T-cell (primary cell): ENCODE measurements at regions not wholly inside any gene's neighbourhood (a gene's known extent, or its start where the extent isn't known, plus 50 kb on each side); places are given as distances from the start of the nearest gene placed in this dataset.

Experiments used
- ATAC-seq, 4 experiments: fragments of 200-7000 bp in 3 of 4; fragments of 150-1000 bp in 1 of 4; cut with Tn5 transposase; replicated peaks in 1 of 4; 1 replicate in 3 of 4; 2 replicates in 1 of 4; pipeline ENCODE4 v1.10.0; 2021; ENCODE audit warnings: moderate library complexity in 3 of 4, mild to moderate bottlenecking in 2 of 4, moderate number of reproducible peaks in 1 of 4
- CTCF ChIA-PET, 2 donors: fragments of 300-600 bp; sonication (Branson Sonifier 250); formaldehyde crosslinking; loops; one replicate each; lab custom pipeline; 2022; ENCODE audit warnings: antibody characterized with exemption in 2 of 2; lab: Charles Lee
- POLR2A ChIA-PET, 2 donors: fragments of 300-600 bp; sonication (Branson Sonifier 250); formaldehyde crosslinking; loops; one replicate each; lab custom pipeline; 2022; ENCODE audit warnings: antibody characterized with exemption in 2 of 2; lab: Charles Lee
- DNase-seq, 35 experiments: peaks; one replicate each; pipeline versions ENCODE4 v3.0.0 to v3.0.0-alpha.2; 2013 to 2023
- H3K27ac ChIP-seq: one replicate; pipeline ENCODE4 v1.5.1; 2013; ENCODE audit warnings: low read length
- H3K27me3 ChIP-seq, 2 experiments: replicated peaks in 1 of 2; 1 replicate in 1 of 2; 2 replicates in 1 of 2; pipeline versions ENCODE4 v1.6.1 to v1.7.0; 2013; ENCODE audit warnings: low read length in 1 of 2, mixed read lengths in 1 of 2; ENCODE audit not compliant: control insufficient read depth in 2 of 2, insufficient read depth in 2 of 2; ENCODE audit errors: extremely low read depth in 1 of 2
- H3K36me3 ChIP-seq, 2 donors: 1 replicate in 1 of 2; 2 replicates in 1 of 2; pipeline versions ENCODE4 v1.6.1 to v1.7.0; 2013; ENCODE audit warnings: low read length in 1 of 2; ENCODE audit not compliant: control insufficient read depth in 2 of 2, insufficient read depth in 1 of 2; ENCODE audit errors: extremely low read depth in 1 of 2
- H3K4me1 ChIP-seq, 2 experiments: 1 replicate in 1 of 2; 2 replicates in 1 of 2; pipeline versions ENCODE4 v1.6.1 to v1.7.0; 2013; ENCODE audit warnings: low read length in 2 of 2, mixed read lengths in 1 of 2; ENCODE audit not compliant: insufficient read depth in 2 of 2, control insufficient read depth in 1 of 2; ENCODE audit errors: extremely low read depth in 1 of 2
- H3K4me3 ChIP-seq, 2 donors: 1 replicate in 1 of 2; 2 replicates in 1 of 2; pipeline versions ENCODE4 v1.5.1 to v1.7.0; 2013; ENCODE audit warnings: mild to moderate bottlenecking in 2 of 2, low read length in 1 of 2, moderate library complexity in 1 of 2; ENCODE audit not compliant: control insufficient read depth in 1 of 2; ENCODE audit errors: extremely low read depth in 1 of 2
- H3K9me3 ChIP-seq: 2 replicates; pipeline ENCODE4 v1.7.0; 2013
- H3K27ac Mint-ChIP-seq, 2 donors: one replicate each; pipeline ENCODE4 v1.8.0; 2020 to 2021; ENCODE audit warnings: mild to moderate bottlenecking in 2 of 2, mixed read lengths in 2 of 2
- H3K27me3 Mint-ChIP-seq, 2 donors: one replicate each; pipeline ENCODE4 v1.8.0; 2021 to 2022; ENCODE audit warnings: mixed read lengths in 2 of 2
- H3K36me3 Mint-ChIP-seq: one replicate; pipeline ENCODE4 v1.8.0; 2021; ENCODE audit warnings: mixed read lengths
- H3K4me1 Mint-ChIP-seq, 3 donors: one replicate each; pipeline ENCODE4 v1.8.0; 2020 to 2022; ENCODE audit warnings: mixed read lengths in 3 of 3, mild to moderate bottlenecking in 1 of 3
- H3K4me3 Mint-ChIP-seq, 3 donors: one replicate each; pipeline ENCODE4 v1.8.0; 2020 to 2022; ENCODE audit warnings: mild to moderate bottlenecking in 3 of 3, mixed read lengths in 3 of 3, moderate library complexity in 3 of 3
- H3K9me3 Mint-ChIP-seq, 3 donors: one replicate each; pipeline ENCODE4 v1.8.0; 2020 to 2022; ENCODE audit warnings: mixed read lengths in 3 of 3
- WGBS: methylation state at CpG from one replicate; pipeline ENCODE4 v1.1.5; 2013; ENCODE audit warnings: missing lambda C conversion rate; ENCODE audit not compliant: insufficient coverage; 5-methylcytosine and 5-hydroxymethylcytosine counted together

DNA sequence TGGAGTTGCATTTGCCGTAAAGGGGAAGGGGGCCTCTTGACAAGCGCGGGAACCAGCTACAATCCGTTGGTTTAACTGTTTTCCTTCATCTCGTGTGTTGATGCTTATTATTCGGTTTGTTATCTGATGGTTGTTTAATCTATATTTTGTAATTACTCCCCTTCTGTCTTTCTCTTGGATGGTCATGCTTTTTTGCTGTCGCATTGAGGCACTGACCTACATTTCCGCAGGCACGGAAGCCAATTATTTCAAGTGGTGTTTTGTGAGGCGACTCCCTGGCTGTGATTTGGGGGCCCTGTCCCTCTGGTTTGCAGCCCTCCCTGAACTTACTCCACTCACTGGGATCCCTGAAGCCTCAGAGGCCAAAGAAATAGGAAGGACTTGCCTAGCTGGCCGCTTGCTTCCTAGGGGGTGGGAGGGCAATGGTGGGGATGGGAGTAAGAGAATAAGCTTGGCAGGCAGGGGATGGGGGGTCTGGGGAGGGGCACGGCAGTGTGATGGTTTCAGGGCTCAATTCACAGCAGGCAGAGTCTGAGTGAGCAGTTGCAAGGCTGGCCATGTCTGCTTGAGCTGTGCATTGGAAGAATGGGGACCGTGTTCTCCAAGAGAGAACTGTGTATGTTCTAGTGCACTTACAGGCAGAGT lies 165.8 kb upstream of the B3GAT1 start:
- no peak overlapping the region for H3K27ac Mint-ChIP-seq
- no peaks in the 10 kb centered on the region for H3K9me3 Mint-ChIP-seq
- Histone ChIP-seq H3K4me1 (peaks cover 0 to 5% of the 10 kb centered on the region in 2 experiments), H3K27ac (no peak overlapping the region), H3K9me3 (no peaks in the 10 kb centered on the region), H3K36me3 (no peaks in the 10 kb centered on the region), H3K4me3 (no peak overlapping the region), H3K27me3 (peaks cover 0 to 32% of the 10 kb centered on the region in 2 experiments)
- 68% methylated on average over 3 of the region's 13 CpGs for WGBS
- ATAC-seq (no peak), DNase-seq (no peak)
- H3K27me3 Mint-ChIP-seq = peaks cover 17 to 37% of the 10 kb centered on the region in 2 donors
- CTCF ChIA-PET = no interaction called here
- no peak overlapping the region for H3K4me3 Mint-ChIP-seq
- POLR2A ChIA-PET = no interaction called here
- no peaks in the 10 kb centered on the region for H3K36me3 Mint-ChIP-seq
- H3K4me1 Mint-ChIP-seq = peaks cover 2 to 3% (median 3%) of the 10 kb centered on the region in 3 donors

DNA sequence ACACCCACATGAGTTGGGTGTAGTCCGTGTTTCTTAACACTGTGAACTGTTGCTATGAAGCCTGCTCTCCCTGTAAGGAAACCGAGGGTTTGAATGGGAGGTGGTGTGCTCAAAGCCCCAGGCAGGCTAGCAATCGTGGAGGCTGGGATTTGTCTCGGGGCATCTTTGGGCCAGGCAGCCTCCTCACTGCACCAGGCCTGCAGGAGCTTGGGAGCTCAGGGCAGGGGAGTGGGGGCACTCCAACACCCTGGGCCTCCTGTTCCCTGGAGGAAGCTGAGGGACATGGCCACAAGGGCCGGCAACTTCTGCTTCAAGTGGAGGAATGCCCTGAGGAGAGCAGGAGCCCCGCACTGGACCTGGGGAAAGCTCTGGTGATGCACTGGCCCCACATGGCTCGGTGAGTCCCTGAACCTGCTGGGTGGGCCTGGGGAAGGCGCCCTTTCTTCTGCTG lies 164.7 kb upstream of the B3GAT1 start:
- H3K27ac ChIP-seq = no peak overlapping the region
- no peaks in the 10 kb centered on the region for H3K4me1 Mint-ChIP-seq
- no peaks in the 10 kb centered on the region for H3K9me3 ChIP-seq
- H3K36me3 Mint-ChIP-seq = no peaks in the 10 kb centered on the region
- peaks cover 0 to 32% of the 10 kb centered on the region in 2 experiments for H3K27me3 ChIP-seq
- ChIA-PET CTCF (no interaction called here), POLR2A (no interaction called here)
- no peaks in the 10 kb centered on the region for H3K4me1 ChIP-seq
- H3K27me3 Mint-ChIP-seq = peaks cover 17 to 34% of the 10 kb centered on the region in 2 donors
- ATAC-seq = no peak
- H3K36me3 ChIP-seq = no peaks in the 10 kb centered on the region
- WGBS = 68% methylated on average over 5 of the region's 8 CpGs
- no peak overlapping the region for H3K4me3 ChIP-seq
- no peak overlapping the region for H3K4me3 Mint-ChIP-seq
- no peaks in the 10 kb centered on the region for H3K9me3 Mint-ChIP-seq
- no peak overlapping the region for H3K27ac Mint-ChIP-seq
- no peak for DNase-seq

DNA sequence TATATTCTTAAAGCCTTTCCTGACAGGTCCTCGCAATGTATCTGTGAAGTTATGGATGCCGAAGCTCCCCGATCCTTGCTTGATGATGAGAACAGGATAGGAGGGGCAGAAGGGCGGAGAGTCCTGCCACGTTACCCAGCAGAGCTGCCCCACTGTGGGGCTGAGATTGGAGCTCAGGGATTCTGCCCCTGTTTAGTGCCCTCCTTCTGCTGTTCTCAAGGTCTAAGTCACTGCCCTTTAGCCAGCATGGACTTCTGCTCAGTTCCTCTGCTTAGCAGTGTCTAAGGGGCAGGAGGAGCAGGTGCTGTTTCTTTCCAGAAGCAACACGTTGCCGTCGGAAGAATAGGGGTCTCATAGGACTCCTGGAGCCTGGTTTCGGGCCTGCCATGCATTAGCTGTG lies 164.2 kb upstream of the B3GAT1 start:
- no peaks in the 10 kb centered on the region for H3K4me1 Mint-ChIP-seq
- Histone ChIP-seq H3K9me3 (no peaks in the 10 kb centered on the region), H3K27ac (no peak overlapping the region), H3K4me1 (no peaks in the 10 kb centered on the region), H3K27me3 (peaks cover 0 to 32% of the 10 kb centered on the region in 2 experiments), H3K36me3 (no peaks in the 10 kb centered on the region), H3K4me3 (no peak overlapping the region)
- no peak for DNase-seq
- WGBS = 90% methylated on average over 2 of the region's 9 CpGs
- H3K27me3 Mint-ChIP-seq = peaks cover 17 to 33% of the 10 kb centered on the region in 2 donors
- no peaks in the 10 kb centered on the region for H3K9me3 Mint-ChIP-seq
- no peak for ATAC-seq
- ChIA-PET CTCF (no interaction called here), POLR2A (no interaction called here)
- no peak overlapping the region for H3K27ac Mint-ChIP-seq
- no peak overlapping the region for H3K4me3 Mint-ChIP-seq
- H3K36me3 Mint-ChIP-seq = no peaks in the 10 kb centered on the region

DNA sequence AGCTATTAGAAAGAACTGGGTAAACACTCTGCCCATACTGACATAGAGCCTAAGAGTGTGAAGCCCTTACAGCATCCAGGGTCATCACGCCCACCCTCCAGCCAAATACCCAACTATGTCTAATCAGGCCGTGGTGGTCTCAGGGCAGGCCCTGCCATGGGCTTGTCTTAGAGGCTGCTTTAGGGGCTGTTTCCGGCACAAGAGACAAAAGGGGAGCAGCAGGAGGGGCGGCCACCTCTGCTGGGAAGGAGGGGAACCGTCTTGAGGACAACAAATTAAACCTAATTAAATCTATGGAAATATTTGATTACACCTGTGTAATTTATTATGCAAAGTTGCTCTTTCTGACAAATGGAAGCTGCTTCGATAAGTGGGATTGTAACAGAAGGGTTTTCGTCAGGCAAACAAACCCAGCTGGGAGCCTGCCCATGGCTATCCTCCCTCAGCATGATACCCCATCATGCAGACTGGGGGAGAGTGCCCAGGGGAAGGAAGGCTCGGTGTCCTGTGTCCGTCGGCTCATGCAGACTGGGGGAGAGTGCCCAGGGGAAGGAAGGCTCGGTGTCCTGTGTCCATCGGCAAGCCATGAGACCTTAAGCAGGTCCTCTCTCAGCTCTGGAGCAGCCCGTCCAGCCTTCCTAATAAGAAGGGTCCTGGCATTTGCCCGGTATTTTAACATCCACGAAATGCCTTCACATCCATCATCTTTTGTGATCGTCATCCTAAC lies 163.6 kb upstream of the B3GAT1 start:
- Mint-ChIP-seq H3K9me3 (no peaks in the 10 kb centered on the region), H3K27me3 (peaks cover 17 to 26% of the 10 kb centered on the region in 2 donors), H3K36me3 (no peaks in the 10 kb centered on the region), H3K4me1 (no peaks in the 10 kb centered on the region), H3K4me3 (no peak overlapping the region), H3K27ac (no peak overlapping the region)
- H3K9me3 ChIP-seq = no peaks in the 10 kb centered on the region
- H3K36me3 ChIP-seq = no peaks in the 10 kb centered on the region
- no peak overlapping the region for H3K27ac ChIP-seq
- H3K4me3 ChIP-seq = no peak overlapping the region
- CTCF ChIA-PET = no interaction called here
- no peaks in the 10 kb centered on the region for H3K4me1 ChIP-seq
- DNase-seq (no peak), ATAC-seq (no peak)
- WGBS = 83% methylated on average over 9 of the region's 16 CpGs
- H3K27me3 ChIP-seq = peaks cover 0 to 31% of the 10 kb centered on the region in 2 experiments
- POLR2A ChIA-PET = no interaction called here

DNA sequence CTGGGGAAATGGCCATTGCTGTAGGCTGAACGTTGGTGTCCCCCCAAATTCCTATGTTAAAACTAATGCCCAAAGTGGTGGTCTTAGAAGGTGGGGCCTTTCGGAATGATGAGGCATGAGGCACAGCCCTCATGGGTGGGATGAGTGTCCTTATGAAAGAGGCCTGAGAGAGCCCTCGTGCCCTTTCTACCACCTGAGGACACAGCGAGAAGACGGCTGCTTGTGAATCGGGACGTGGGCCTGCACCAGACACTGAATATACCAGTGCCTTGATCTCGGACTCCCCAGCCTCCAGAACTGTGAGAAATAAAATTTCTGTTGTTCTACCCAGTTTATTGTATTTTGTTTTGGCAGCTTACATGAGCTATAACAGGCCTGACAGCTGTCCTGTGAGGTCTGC lies 162.9 kb upstream of the B3GAT1 start:
- no peaks in the 10 kb centered on the region for H3K36me3 ChIP-seq
- H3K4me1 ChIP-seq = no peaks in the 10 kb centered on the region
- Mint-ChIP-seq H3K27ac (no peak overlapping the region), H3K27me3 (peaks cover 13 to 22% of the 10 kb centered on the region in 2 donors), H3K9me3 (no peaks in the 10 kb centered on the region), H3K36me3 (no peaks in the 10 kb centered on the region), H3K4me3 (no peak overlapping the region), H3K4me1 (no peaks in the 10 kb centered on the region)
- ChIA-PET POLR2A (no interaction called here), CTCF (no interaction called here)
- no peak overlapping the region for H3K4me3 ChIP-seq
- peaks cover 0 to 25% of the 10 kb centered on the region in 2 experiments for H3K27me3 ChIP-seq
- no peak for ATAC-seq
- DNase-seq = no peak
- no peaks in the 10 kb centered on the region for H3K9me3 ChIP-seq
- WGBS = 60% methylated on average over 1 of the region's 8 CpGs
- H3K27ac ChIP-seq = no peak overlapping the region

DNA sequence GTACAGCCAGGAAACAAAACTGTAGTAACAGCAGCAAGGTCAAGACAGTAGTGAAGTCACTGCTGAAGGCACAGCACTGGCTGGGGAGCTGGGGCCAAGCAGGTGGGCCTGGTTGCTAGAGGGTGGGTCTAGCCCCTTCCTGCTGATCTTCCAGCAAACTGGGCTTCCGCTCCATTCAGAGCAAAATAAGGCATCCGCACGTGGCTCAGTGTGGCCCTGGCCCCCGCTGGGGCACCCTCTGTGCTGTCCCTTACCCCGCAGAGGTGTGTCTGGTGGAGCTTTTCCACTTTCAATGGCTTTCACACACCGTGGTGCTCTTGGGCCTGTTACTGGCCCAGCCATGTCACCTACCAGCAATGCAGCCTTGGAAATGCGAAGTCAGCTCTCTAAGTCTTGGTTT lies 162.4 kb upstream of the B3GAT1 start:
- no peak overlapping the region for H3K4me3 Mint-ChIP-seq
- no peaks in the 10 kb centered on the region for H3K9me3 ChIP-seq
- ChIA-PET CTCF (no interaction called here), POLR2A (no interaction called here)
- peaks cover 10 to 19% of the 10 kb centered on the region in 2 donors for H3K27me3 Mint-ChIP-seq
- H3K9me3 Mint-ChIP-seq = no peaks in the 10 kb centered on the region
- no peak for ATAC-seq
- H3K36me3 ChIP-seq = no peaks in the 10 kb centered on the region
- DNase-seq = no peak
- WGBS = 78% methylated on average over 6 of the region's 7 CpGs
- H3K4me3 ChIP-seq = no peak overlapping the region
- no peaks in the 10 kb centered on the region for H3K4me1 ChIP-seq
- no peaks in the 10 kb centered on the region for H3K36me3 Mint-ChIP-seq
- H3K27ac Mint-ChIP-seq = no peak overlapping the region
- peaks cover 0 to 20% of the 10 kb centered on the region in 2 experiments for H3K27me3 ChIP-seq
- H3K27ac ChIP-seq = no peak overlapping the region
- no peaks in the 10 kb centered on the region for H3K4me1 Mint-ChIP-seq
